ENCODE measurements at regions not wholly inside any gene's neighbourhood (a gene's known extent, or its start where the extent isn't known, plus 50 kb on each side); places are given as distances from the start of the nearest gene placed in this dataset.
"Not testable (repeated sequence)": the region's sequence is repeated elsewhere in the genome, so short reads cannot be mapped to it uniquely, and the experiment has no call there.

- no peak for DNase-seq
Measured at GRCh38 chr7:130789436-130789835, 55.4 kb upstream of the KLF14 start.

- no peak for DNase-seq
Measured at GRCh38 chr7:130791746-130792145, 57.7 kb upstream of the KLF14 start.

- DNase-seq, result no peak
Measured at GRCh38 chr7:130793855-130794618, 60.0 kb upstream of the KLF14 start.

- DNase-seq, result no peak
Measured at GRCh38 chr7:130794619-130794922, 60.6 kb upstream of the KLF14 start.

- DNase-seq, result not testable (repeated sequence)
Measured at GRCh38 chr7:130796425-130796824, 62.4 kb upstream of the KLF14 start.

GRCh38 chr7:130803127-130803526 is 69.1 kb upstream of the KLF14 start:
- DNase-seq, result no peak

- DNase-seq, result no peak
Measured at GRCh38 chr7:130804220-130804619, 70.2 kb upstream of the KLF14 start.

- not testable (repeated sequence) for DNase-seq
Measured at GRCh38 chr7:130812819-130813218, 78.8 kb upstream of the KLF14 start.

- DNase-seq, result no peak
Measured at GRCh38 chr7:130814778-130815335, 80.8 kb upstream of the KLF14 start.

GRCh38 chr7:130818056-130818455 is 84.0 kb upstream of the KLF14 start:
- DNase-seq, result no peak

GRCh38 chr7:130821864-130822263 is 87.9 kb upstream of the KLF14 start:
- DNase-seq, result no peak

GRCh38 chr7:130822642-130823041 is 88.6 kb upstream of the KLF14 start:
- DNase-seq, result no peak

- DNase-seq, result no peak
Measured at GRCh38 chr7:130823060-130823459, 89.1 kb upstream of the KLF14 start.

- DNase-seq, result no peak
Measured at GRCh38 chr7:130825819-130826218, 91.8 kb upstream of the KLF14 start.

- no peak for DNase-seq
Measured at GRCh38 chr7:130829415-130829814, 95.4 kb upstream of the KLF14 start.

GRCh38 chr7:130831322-130831721 is 97.3 kb upstream of the KLF14 start:
- DNase-seq, result no peak

GRCh38 chr7:130831817-130832481 is 97.9 kb upstream of the KLF14 start:
- peak; percentile 5 for DNase-seq

- DNase-seq, result no peak
Measured at GRCh38 chr7:130838738-130839137, 104.7 kb upstream of the KLF14 start.

- DNase-seq, result no peak
Measured at GRCh38 chr7:130840599-130840998, 106.6 kb upstream of the KLF14 start.

- DNase-seq, result no peak
Measured at GRCh38 chr7:130841416-130841815, 107.4 kb upstream of the KLF14 start.

- no peak for DNase-seq
Measured at GRCh38 chr7:130843703-130844102, 109.7 kb upstream of the KLF14 start.

- DNase-seq, result no peak
Measured at GRCh38 chr7:130844811-130845580, 111.0 kb upstream of the KLF14 start.

- DNase-seq, result no peak
Measured at GRCh38 chr7:130845581-130846085, 111.6 kb upstream of the KLF14 start.

Data from NCI-H774 (cell line).